ENCODE measurements at regions not wholly inside any gene's neighbourhood (a gene's known extent, or its start where the extent isn't known, plus 50 kb on each side); places are given as distances from the start of the nearest gene placed in this dataset.
A peak's percentile ranks its signal among the peaks of the same experiment; 100 is the strongest.

DNA sequence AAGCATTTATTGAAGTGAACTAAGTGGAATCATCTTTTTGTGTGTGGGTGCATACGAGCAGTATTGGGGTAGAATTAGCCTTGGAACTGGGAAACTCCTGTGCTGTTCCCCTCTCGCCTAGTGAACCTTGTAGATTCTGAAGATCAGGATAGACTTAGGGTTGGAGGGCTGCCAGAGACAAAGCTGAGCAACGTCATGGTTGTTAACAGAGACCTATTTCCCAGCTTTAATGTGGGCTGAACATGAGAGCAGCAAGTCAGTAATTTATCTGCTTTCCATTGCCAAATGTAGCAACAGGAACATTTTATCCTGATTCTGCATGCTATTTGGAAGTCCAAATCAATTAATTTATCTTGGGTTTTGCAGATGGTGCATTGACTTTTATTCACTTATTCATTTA is 246.6 kb downstream of the IL20RB start:
- no peak for DNase-seq

- DNase-seq, result no peak
These were observed 247.7 kb downstream of the IL20RB start for GRCh38 chr3:137205394-137206045.

DNA sequence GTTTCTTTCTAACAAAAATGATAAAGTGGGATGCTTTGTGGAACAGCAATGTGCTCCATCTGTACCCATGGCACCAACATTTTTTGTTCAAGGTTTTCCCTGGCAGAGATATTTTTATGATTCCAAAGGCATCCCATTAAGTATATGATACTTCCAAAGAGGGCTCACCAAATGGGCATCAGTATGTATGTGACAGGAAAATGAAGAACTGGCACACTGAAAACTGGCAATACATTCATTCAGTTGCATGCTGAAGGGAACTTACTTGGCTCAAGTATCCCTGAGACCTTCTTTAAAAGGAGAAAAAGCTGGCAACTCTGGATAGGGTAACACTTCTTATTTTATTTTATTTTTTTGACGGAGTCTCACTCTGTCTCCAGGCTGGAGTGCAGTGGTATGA is 249.8 kb downstream of the IL20RB start:
- DNase-seq, result no peak

GRCh38 chr3:137217733-137218132 is 259.9 kb downstream of the IL20RB start:
- DNase-seq, result no peak

GRCh38 chr3:137219801-137220445 is 262.1 kb downstream of the IL20RB start:
- no peak for DNase-seq

DNA sequence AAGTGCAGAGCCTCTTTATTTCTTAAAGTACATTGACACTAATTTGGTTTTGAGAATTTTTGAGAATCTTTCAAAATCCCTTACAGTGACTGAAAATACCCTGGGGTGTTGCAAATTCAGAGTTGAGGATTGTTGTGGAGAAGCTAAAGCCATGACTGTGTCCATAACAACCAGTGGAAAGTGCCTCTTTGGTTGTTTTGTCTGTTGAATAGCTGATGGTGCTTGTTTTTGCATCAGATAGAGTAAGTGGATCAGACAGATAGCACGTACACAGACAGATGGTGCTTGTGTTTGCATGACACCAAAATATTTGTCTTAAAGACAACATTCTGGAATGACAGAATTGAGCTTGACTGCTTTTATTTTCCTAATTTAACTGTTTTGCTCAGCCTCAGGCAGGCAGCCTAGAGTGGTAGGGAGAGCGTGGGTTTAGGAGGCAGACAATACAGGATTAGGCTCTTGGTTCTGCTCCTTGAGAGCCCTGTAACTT is 265.0 kb downstream of the IL20RB start:
- DNase-seq, result no peak

GRCh38 chr3:137224464-137224863 is 266.7 kb downstream of the IL20RB start:
- DNase-seq, result no peak

GRCh38 chr3:137242836-137243400 is 285.1 kb downstream of the IL20RB start:
- DNase-seq, result peak; percentile 37

DNA sequence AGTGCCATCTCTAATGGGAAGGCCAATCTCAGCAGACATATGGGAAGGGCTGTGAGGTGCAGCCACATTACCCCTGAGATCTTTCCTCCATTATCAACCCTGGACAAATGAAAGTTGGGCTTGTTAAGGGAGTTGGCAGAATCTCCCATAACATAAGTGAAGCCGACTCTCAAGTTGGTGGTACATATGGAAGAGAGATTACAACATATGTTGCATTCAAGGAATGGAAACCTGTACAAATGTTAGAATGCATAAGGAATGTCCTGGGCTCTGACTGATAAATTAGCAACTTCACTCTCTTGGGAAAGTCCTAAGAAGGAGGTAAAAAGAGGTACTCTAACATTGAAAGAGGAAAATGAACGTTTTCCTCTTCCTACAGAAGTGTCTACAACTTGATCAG is 288.7 kb downstream of the IL20RB start:
- DNase-seq, result no peak

- no peak for DNase-seq
These were observed 291.6 kb downstream of the IL20RB start for GRCh38 chr3:137249311-137249940.

DNA sequence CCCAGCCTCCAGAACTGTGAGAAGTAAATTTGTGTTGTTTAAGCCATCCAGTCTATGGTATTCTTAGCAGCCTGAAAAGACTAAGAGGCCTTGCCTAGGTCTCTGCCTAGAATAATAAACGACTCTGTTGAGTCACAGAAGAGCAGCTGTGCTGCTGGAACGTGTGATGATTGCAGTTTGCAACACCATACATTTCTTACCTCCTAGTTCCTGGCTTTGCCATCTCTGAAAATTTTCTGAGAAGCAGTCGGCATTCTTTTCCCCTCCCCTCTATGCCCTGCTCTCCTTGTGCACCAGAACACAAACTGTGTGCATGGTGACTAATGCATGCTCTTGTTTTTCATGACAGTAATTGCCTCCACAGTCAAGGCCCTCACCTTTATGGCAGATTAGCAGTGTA is 301.3 kb downstream of the IL20RB start:
- DNase-seq, result no peak

DNA sequence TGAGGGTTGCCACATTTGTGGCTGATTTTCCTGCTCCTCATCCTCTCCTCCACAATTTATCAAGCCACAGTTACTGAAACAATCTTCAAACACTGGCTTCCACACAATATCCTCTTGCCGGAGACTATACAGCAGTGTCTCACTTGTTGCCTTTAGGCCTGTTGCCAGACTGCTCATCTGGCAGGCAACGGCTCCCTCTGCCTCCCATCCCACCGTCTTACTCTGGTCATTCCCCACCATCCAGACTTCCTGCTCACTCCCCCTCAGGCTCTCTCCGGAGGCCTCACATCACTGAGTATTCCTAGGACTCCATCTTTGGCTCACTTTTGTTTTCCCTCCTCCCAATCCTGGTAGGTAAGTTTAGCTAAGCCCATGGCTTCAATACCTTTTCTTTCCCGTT is 301.9 kb downstream of the IL20RB start:
- DNase-seq, result no peak

GRCh38 chr3:137264071-137264820 is 306.5 kb downstream of the IL20RB start:
- DNase-seq, result no peak

GRCh38 chr3:137264843-137265330 is 307.1 kb downstream of the IL20RB start:
- peak; percentile 35 for DNase-seq

- DNase-seq, result no peak
These were observed 325.1 kb downstream of the IL20RB start for GRCh38 chr3:137282871-137283270.

DNA sequence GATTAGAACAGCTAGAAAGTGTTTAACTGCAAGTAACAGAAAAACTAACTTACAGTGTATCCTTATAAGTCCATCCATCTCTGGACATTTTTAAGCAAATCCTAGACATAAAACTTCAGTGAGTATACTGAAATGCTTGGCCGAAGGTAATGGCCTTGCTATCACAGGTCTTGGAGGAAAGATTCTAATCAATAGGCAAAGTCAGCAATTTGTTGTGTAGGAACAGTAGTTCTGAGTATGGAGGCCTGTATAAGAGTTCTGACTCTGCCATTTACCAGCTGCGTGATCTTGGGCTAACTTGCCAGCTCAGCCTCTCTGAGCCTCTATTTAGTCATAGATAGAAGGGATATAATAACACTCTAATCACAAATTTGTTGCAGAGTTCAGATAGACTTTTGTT is 328.1 kb downstream of the IL20RB start:
- DNase-seq, result no peak

DNA sequence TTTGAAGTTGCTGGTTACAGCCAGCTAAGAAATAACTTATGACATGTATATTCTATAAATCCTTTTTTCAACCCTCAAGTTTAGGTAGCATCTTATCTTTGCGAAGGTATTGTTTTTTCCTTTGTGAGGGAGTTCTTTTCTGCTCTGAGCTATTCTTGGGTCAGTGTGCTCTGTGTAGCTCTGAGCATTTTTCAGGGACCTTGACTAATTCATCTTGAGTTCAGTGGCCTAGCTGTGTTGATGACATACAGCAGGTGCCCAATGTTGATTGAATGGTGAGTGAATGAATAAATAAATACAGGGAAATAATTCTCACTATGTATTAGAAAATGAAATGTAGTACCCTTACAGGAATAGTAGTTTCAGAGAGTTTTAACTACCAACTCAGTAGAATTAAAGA is 335.3 kb downstream of the IL20RB start:
- DNase-seq, result no peak

- DNase-seq, result no peak
These were observed 336.4 kb downstream of the IL20RB start for GRCh38 chr3:137294139-137294538.

- no peak for DNase-seq
These were observed 337.1 kb downstream of the IL20RB start for GRCh38 chr3:137294839-137295238.

GRCh38 chr3:137295336-137295735 is 337.6 kb downstream of the IL20RB start:
- DNase-seq, result no peak

GRCh38 chr3:137296116-137296515 is 338.3 kb downstream of the IL20RB start:
- no peak for DNase-seq

DNA sequence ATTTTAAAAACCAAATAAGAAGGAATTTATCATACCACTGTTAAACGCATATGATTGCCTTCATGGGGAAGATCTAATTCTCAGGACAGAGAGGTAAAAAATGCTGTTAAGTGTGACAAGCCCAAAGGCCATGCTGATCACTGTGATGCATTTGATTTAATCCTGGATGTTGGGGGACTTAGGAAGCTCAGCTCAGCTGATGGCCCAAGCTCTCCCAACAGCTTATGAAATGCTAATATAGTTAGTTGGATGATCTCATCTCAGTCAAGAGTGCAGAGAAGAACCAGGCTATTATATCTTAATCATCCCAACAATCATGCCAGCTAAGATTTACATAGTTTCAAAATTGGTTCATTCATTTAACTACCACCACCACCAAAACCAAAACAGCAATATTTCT is 340.0 kb downstream of the IL20RB start:
- DNase-seq, result no peak

Measured in renal pelvis (tissue), 1 donor.